ENCODE measurements at regions not wholly inside any gene's neighbourhood (a gene's known extent, or its start where the extent isn't known, plus 50 kb on each side); places are given as distances from the start of the nearest gene placed in this dataset.
A peak's percentile ranks its signal among the peaks of the same experiment; 100 is the strongest.

- peak overlapping the region in 1 of 2 donors; percentile 0 for H3K4me3 Mint-ChIP-seq
- H2AFZ ChIP-seq (ENCODE audit: insufficient read depth, low read depth, low read length, poor library complexity, severe bottlenecking), result no peak overlapping the region
- H3K4me1 ChIP-seq (ENCODE audit: control insufficient read depth in 1 of 2, insufficient read depth in 2 of 2, low read length in 2 of 2), result no peaks in the 10 kb centered on the region
- no peaks in the 10 kb centered on the region for H3K27me3 ChIP-seq (ENCODE audit: control insufficient read depth in 2 of 2, insufficient read depth in 2 of 2, low read length in 2 of 2)
- no peak for DNase-seq
- H3K9ac ChIP-seq (ENCODE audit: insufficient read depth, low read length, poor library complexity, severe bottlenecking), result no peak overlapping the region
- no peaks in the 10 kb centered on the region for H3K36me3 ChIP-seq (replicated peaks in 1 of 2; ENCODE audit: control insufficient read depth in 1 of 2, insufficient read depth in 2 of 2, low read length in 2 of 2)
- no peak overlapping the region for H3K4me3 ChIP-seq (replicated peaks in 1 of 3; ENCODE audit: low read depth in 2 of 3, low read length in 3 of 3)
- no peak for TF ChIP-seq CTCF (IDR thresholded peaks at IDR 0.05)
- H3K27ac Mint-ChIP-seq, result no peak overlapping the region
- H3K4me1 Mint-ChIP-seq, result no peaks in the 10 kb centered on the region
- H3K36me3 Mint-ChIP-seq, result no peaks in the 10 kb centered on the region
- peaks cover 12 to 23% (median 23%) of the 10 kb centered on the region in 3 donors for H3K27me3 Mint-ChIP-seq (ENCODE audit: low read depth in 3 of 3)
- no peaks in the 10 kb centered on the region for H3K79me2 ChIP-seq (ENCODE audit: insufficient read depth, low read length)
- H4K20me1 ChIP-seq (ENCODE audit: insufficient read depth, low read length), result no peaks in the 10 kb centered on the region
- 75% methylated on average over 12 of the region's 12 CpGs for WGBS (ENCODE audit: insufficient coverage)
- H3K9me3 Mint-ChIP-seq, result peaks cover 0 to 5% (median 1%) of the 10 kb centered on the region in 7 donors
- H3K27ac ChIP-seq (ENCODE audit: low read depth in 1 of 2, low read length in 2 of 2), result no peak overlapping the region
- intact Hi-C loops (cut with micrococcal nuclease), result no loop called here
- no peak overlapping the region for H3K4me2 ChIP-seq (replicated peaks; ENCODE audit: extremely low read depth, low read length, poor library complexity, severe bottlenecking)
- H3K9me3 ChIP-seq (replicated peaks in 1 of 2; ENCODE audit: control insufficient read depth in 1 of 2, insufficient read depth in 1 of 2, low read length in 2 of 2), result no peaks in the 10 kb centered on the region
These were observed 142.1 kb upstream of the FOXF1 start for GRCh38 chr16:86368261-86368660.

- no peaks in the 10 kb centered on the region for H3K4me1 Mint-ChIP-seq
- Histone ChIP-seq H3K4me1 (ENCODE audit: control insufficient read depth in 1 of 2, insufficient read depth in 2 of 2, low read length in 2 of 2) (no peaks in the 10 kb centered on the region), H3K79me2 (ENCODE audit: insufficient read depth, low read length) (no peaks in the 10 kb centered on the region), H4K20me1 (ENCODE audit: insufficient read depth, low read length) (no peaks in the 10 kb centered on the region), H3K9ac (ENCODE audit: insufficient read depth, low read length, poor library complexity, severe bottlenecking) (no peak overlapping the region), H2AFZ (ENCODE audit: insufficient read depth, low read depth, low read length, poor library complexity, severe bottlenecking) (no peak overlapping the region), H3K27ac (ENCODE audit: low read depth in 1 of 2, low read length in 2 of 2) (no peak overlapping the region), H3K4me3 (replicated peaks in 1 of 3; ENCODE audit: low read depth in 2 of 3, low read length in 3 of 3) (no peak overlapping the region), H3K36me3 (replicated peaks in 1 of 2; ENCODE audit: control insufficient read depth in 1 of 2, insufficient read depth in 2 of 2, low read length in 2 of 2) (no peaks in the 10 kb centered on the region), H3K4me2 (replicated peaks; ENCODE audit: extremely low read depth, low read length, poor library complexity, severe bottlenecking) (no peak overlapping the region), H3K9me3 (replicated peaks in 1 of 2; ENCODE audit: control insufficient read depth in 1 of 2, insufficient read depth in 1 of 2, low read length in 2 of 2) (peaks cover 0 to 12% of the 10 kb centered on the region in 2 donors), H3K27me3 (ENCODE audit: control insufficient read depth in 2 of 2, insufficient read depth in 2 of 2, low read length in 2 of 2) (no peaks in the 10 kb centered on the region)
- peaks cover 0 to 14% (median 9%) of the 10 kb centered on the region in 7 donors for H3K9me3 Mint-ChIP-seq
- no peaks in the 10 kb centered on the region for H3K36me3 Mint-ChIP-seq
- intact Hi-C loops (cut with micrococcal nuclease), result no loop called here
- no peak for TF ChIP-seq CTCF (IDR thresholded peaks at IDR 0.05)
- peaks cover 12 to 17% (median 14%) of the 10 kb centered on the region in 3 donors for H3K27me3 Mint-ChIP-seq (ENCODE audit: low read depth in 3 of 3)
- no peak overlapping the region for H3K27ac Mint-ChIP-seq
- DNase-seq, result no peak
- H3K4me3 Mint-ChIP-seq, result no peak overlapping the region
- WGBS (ENCODE audit: insufficient coverage), result 89% methylated on average over 4 of the region's 6 CpGs
These were observed 140.3 kb upstream of the FOXF1 start for GRCh38 chr16:86370062-86370461.
